Glomerular endothelial cell (primary cell): ENCODE measurements at regions not wholly inside any gene's neighbourhood (a gene's known extent, or its start where the extent isn't known, plus 50 kb on each side); places are given as distances from the start of the nearest gene placed in this dataset.
"Not testable (repeated sequence)": the region's sequence is repeated elsewhere in the genome, so short reads cannot be mapped to it uniquely, and the experiment has no call there.

Experiments used
- DNase-seq: peaks from one replicate; pipeline ENCODE4 v3.0.0-alpha.2; 2011; ENCODE audit warnings: low read depth, low spot score; ENCODE audit errors: extremely low read depth

GRCh38 chr2:87592974-87593373 lies 154.9 kb upstream of the PLGLB2 start:
- not testable (repeated sequence) for DNase-seq

GRCh38 chr2:87593784-87594610 lies 153.9 kb upstream of the PLGLB2 start:
- peak; percentile 23 for DNase-seq

- not testable (repeated sequence) for DNase-seq
These were observed 153.3 kb upstream of the PLGLB2 start for GRCh38 chr2:87594611-87594992.

- not testable (repeated sequence) for DNase-seq
These were observed 152.9 kb upstream of the PLGLB2 start for GRCh38 chr2:87595017-87595416.

- not testable (repeated sequence) for DNase-seq
These were observed 146.9 kb upstream of the PLGLB2 start for GRCh38 chr2:87600961-87601360.

GRCh38 chr2:87602118-87602517 lies 145.8 kb upstream of the PLGLB2 start:
- DNase-seq: not testable (repeated sequence)

- not testable (repeated sequence) for DNase-seq
These were observed 145.2 kb upstream of the PLGLB2 start for GRCh38 chr2:87602728-87603127.

- not testable (repeated sequence) for DNase-seq
These were observed 144.2 kb upstream of the PLGLB2 start for GRCh38 chr2:87603418-87604278.

GRCh38 chr2:87604279-87604818 lies 143.5 kb upstream of the PLGLB2 start:
- not testable (repeated sequence) for DNase-seq

GRCh38 chr2:87604980-87605379 lies 142.9 kb upstream of the PLGLB2 start:
- not testable (repeated sequence) for DNase-seq

GRCh38 chr2:87608377-87609166 lies 139.3 kb upstream of the PLGLB2 start:
- not testable (repeated sequence) for DNase-seq

- DNase-seq: not testable (repeated sequence)
These were observed 136.9 kb upstream of the PLGLB2 start for GRCh38 chr2:87610974-87611373.

- DNase-seq: not testable (repeated sequence)
These were observed 136.5 kb upstream of the PLGLB2 start for GRCh38 chr2:87611416-87611815.

- not testable (repeated sequence) for DNase-seq
These were observed 135.9 kb upstream of the PLGLB2 start for GRCh38 chr2:87611956-87612355.

GRCh38 chr2:87614829-87615434 lies 133.0 kb upstream of the PLGLB2 start:
- not testable (repeated sequence) for DNase-seq

GRCh38 chr2:87619121-87619520 lies 128.8 kb upstream of the PLGLB2 start:
- not testable (repeated sequence) for DNase-seq

- not testable (repeated sequence) for DNase-seq
These were observed 126.7 kb upstream of the PLGLB2 start for GRCh38 chr2:87621139-87621538.

- DNase-seq: not testable (repeated sequence)
These were observed 125.2 kb upstream of the PLGLB2 start for GRCh38 chr2:87622720-87623119.

- DNase-seq: not testable (repeated sequence)
These were observed 118.1 kb upstream of the PLGLB2 start for GRCh38 chr2:87629491-87630458.
